Fibroblast of pulmonary artery (primary cell): ENCODE measurements at regions not wholly inside any gene's neighbourhood (a gene's known extent, or its start where the extent isn't known, plus 50 kb on each side); places are given as distances from the start of the nearest gene placed in this dataset.

Experiments used
- DNase-seq: peaks from one replicate; pipeline ENCODE4 v3.0.0-alpha.2; 2010; ENCODE audit warnings: low read depth
- H3K4me3 ChIP-seq: replicated peaks from 2 replicates; pipeline ENCODE4 v1.5.1; 2011; ENCODE audit warnings: low read depth, mild to moderate bottlenecking, control low read depth, low read length, moderate library complexity
- CTCF ChIP-seq: IDR thresholded peaks from 2 replicates; pipeline ENCODE4 v1.5.1; 2011; ENCODE audit warnings: mild to moderate bottlenecking, control low read depth, low read length, inconsistent platforms; ENCODE audit errors: missing control alignments

GRCh38 chr10:111998728-111999127 lies 184.8 kb downstream of the GPAM start:
- no peak for TF ChIP-seq CTCF
- no peak overlapping the region for H3K4me3 ChIP-seq
- DNase-seq = no peak

- DNase-seq = no peak
- TF ChIP-seq CTCF = no peak
- no peak overlapping the region for H3K4me3 ChIP-seq
These were observed 184.2 kb downstream of the GPAM start for GRCh38 chr10:111999205-111999914.

- DNase-seq = no peak
- H3K4me3 ChIP-seq = no peak overlapping the region
- TF ChIP-seq CTCF = no peak
These were observed 183.7 kb downstream of the GPAM start for GRCh38 chr10:111999915-112000302.

GRCh38 chr10:112000466-112000865 lies 183.1 kb downstream of the GPAM start:
- H3K4me3 ChIP-seq = no peak overlapping the region
- no peak for TF ChIP-seq CTCF
- DNase-seq = no peak

- H3K4me3 ChIP-seq = no peak overlapping the region
These were observed 181.4 kb downstream of the GPAM start for GRCh38 chr10:112002206-112002605.

GRCh38 chr10:112004075-112004474 lies 179.5 kb downstream of the GPAM start:
- no peak for TF ChIP-seq CTCF
- no peak overlapping the region for H3K4me3 ChIP-seq
- no peak for DNase-seq

More at GRCh38 chr10:112002206-112002605, 181.4 kb downstream of the GPAM start:
- no peak for DNase-seq
- no peak for TF ChIP-seq CTCF

- TF ChIP-seq CTCF = no peak
- H3K4me3 ChIP-seq = no peak overlapping the region
- DNase-seq = no peak
These were observed 178.5 kb downstream of the GPAM start for GRCh38 chr10:112005044-112005443.
